ENCODE measurements at regions not wholly inside any gene's neighbourhood (a gene's known extent, or its start where the extent isn't known, plus 50 kb on each side); places are given as distances from the start of the nearest gene placed in this dataset.

GRCh38 chr13:97648881-97649224, 214.9 kb downstream of the RAP2A start:
- H3K27me3 Mint-ChIP-seq (ENCODE audit: low read depth): no peaks in the 10 kb centered on the region; the same call in 1 of the 2 replicates
- ChIA-PET CTCF (no interaction called here), POLR2A (no interaction called here)

GRCh38 chr13:97653443-97654140, 219.6 kb downstream of the RAP2A start:
- ATAC-seq (no peak), DNase-seq (ENCODE audit: low spot score) (no peak)
- Mint-ChIP-seq H3K36me3 (no peaks in the 10 kb centered on the region), H3K4me3 (no peak overlapping the region), H3K27ac (no peak overlapping the region), H3K27me3 (ENCODE audit: low read depth) (no peaks in the 10 kb centered on the region), H3K9me3 (peaks cover 19% of the 10 kb centered on the region), H3K4me1 (peaks cover 40% of the 10 kb centered on the region)
- POLR2A ChIA-PET: no interaction called here
- TF ChIP-seq ZNF219 (CRISPR knock-in tag; IDR thresholded peaks at IDR 0.05; ENCODE audit: borderline replicate concordance) (no peak), MXD4 (CRISPR knock-in tag; IDR thresholded peaks at IDR 0.05; ENCODE audit: borderline replicate concordance) (no peak), ZNF671 (CRISPR knock-in tag; IDR thresholded peaks at IDR 0.05) (no peak), IRF1 (CRISPR knock-in tag; IDR thresholded peaks at IDR 0.05) (no peak)
- CTCF ChIA-PET: no interaction called here

More at GRCh38 chr13:97648881-97649224, 214.9 kb downstream of the RAP2A start:
- TF ChIP-seq TP53 (CRISPR knock-in tag; IDR thresholded peaks at IDR 0.05): no peak
- no peak for TF ChIP-seq ZNF512 (CRISPR knock-in tag; IDR thresholded peaks at IDR 0.05; ENCODE audit: borderline replicate concordance)
- no peak for TF ChIP-seq GABPB1 (CRISPR knock-in tag; IDR thresholded peaks at IDR 0.05)
- no peak for TF ChIP-seq TEAD4 (CRISPR knock-in tag; IDR thresholded peaks at IDR 0.05)
- TF ChIP-seq IRF2 (CRISPR knock-in tag; IDR thresholded peaks at IDR 0.05; ENCODE audit: borderline replicate concordance, low read depth): no peak
- no peak for TF ChIP-seq GTF2I (CRISPR knock-in tag; conservative IDR thresholded peaks at IDR 0.05)
- no peak for TF ChIP-seq ZNF121 (CRISPR knock-in tag; IDR thresholded peaks at IDR 0.05)
- no peak for TF ChIP-seq RELA (CRISPR knock-in tag; IDR thresholded peaks at IDR 0.05; ENCODE audit: borderline replicate concordance)
- TF ChIP-seq CREM (CRISPR knock-in tag; IDR thresholded peaks at IDR 0.05): no peak
- no peak for TF ChIP-seq ESRRA (CRISPR knock-in tag; IDR thresholded peaks at IDR 0.05; ENCODE audit: borderline replicate concordance)
- no peak for TF ChIP-seq ZNF423 (CRISPR knock-in tag; IDR thresholded peaks at IDR 0.05)
- no peak for TF ChIP-seq ZNF232 (CRISPR knock-in tag; IDR thresholded peaks at IDR 0.05)
- TF ChIP-seq SMAD4 (CRISPR knock-in tag; IDR thresholded peaks at IDR 0.05): no peak
- no peak for TF ChIP-seq ERG (CRISPR knock-in tag; IDR thresholded peaks at IDR 0.05)
- no peak for TF ChIP-seq FOXP4 (CRISPR knock-in tag; IDR thresholded peaks at IDR 0.05)
- no peak for TF ChIP-seq OVOL2 (CRISPR knock-in tag; IDR thresholded peaks at IDR 0.05; ENCODE audit: borderline replicate concordance)
- no peak for TF ChIP-seq MAX (CRISPR knock-in tag; IDR thresholded peaks at IDR 0.05)
- H3K36me3 Mint-ChIP-seq: no peaks in the 10 kb centered on the region
- peaks cover 14% of the 10 kb centered on the region for H3K9me3 Mint-ChIP-seq
- ATAC-seq: no peak
- no peak overlapping the region for H3K4me3 Mint-ChIP-seq
- H3K4me1 Mint-ChIP-seq: peaks cover 30% of the 10 kb centered on the region
- H3K27ac Mint-ChIP-seq: no peak overlapping the region
- DNase-seq (ENCODE audit: low spot score): no peak
